ENCODE measurements at regions not wholly inside any gene's neighbourhood (a gene's known extent, or its start where the extent isn't known, plus 50 kb on each side); places are given as distances from the start of the nearest gene placed in this dataset.

GRCh38 chr11:45373506-45374035, 87.4 kb upstream of the SYT13 start:
- TF ChIP-seq CTCF (IDR thresholded peaks at IDR 0.05): no peak
- no peak for TF ChIP-seq POLR2AphosphoS5 (IDR thresholded peaks at IDR 0.05; ENCODE audit: low read depth, low read length)
- TF ChIP-seq, protein P1, sequence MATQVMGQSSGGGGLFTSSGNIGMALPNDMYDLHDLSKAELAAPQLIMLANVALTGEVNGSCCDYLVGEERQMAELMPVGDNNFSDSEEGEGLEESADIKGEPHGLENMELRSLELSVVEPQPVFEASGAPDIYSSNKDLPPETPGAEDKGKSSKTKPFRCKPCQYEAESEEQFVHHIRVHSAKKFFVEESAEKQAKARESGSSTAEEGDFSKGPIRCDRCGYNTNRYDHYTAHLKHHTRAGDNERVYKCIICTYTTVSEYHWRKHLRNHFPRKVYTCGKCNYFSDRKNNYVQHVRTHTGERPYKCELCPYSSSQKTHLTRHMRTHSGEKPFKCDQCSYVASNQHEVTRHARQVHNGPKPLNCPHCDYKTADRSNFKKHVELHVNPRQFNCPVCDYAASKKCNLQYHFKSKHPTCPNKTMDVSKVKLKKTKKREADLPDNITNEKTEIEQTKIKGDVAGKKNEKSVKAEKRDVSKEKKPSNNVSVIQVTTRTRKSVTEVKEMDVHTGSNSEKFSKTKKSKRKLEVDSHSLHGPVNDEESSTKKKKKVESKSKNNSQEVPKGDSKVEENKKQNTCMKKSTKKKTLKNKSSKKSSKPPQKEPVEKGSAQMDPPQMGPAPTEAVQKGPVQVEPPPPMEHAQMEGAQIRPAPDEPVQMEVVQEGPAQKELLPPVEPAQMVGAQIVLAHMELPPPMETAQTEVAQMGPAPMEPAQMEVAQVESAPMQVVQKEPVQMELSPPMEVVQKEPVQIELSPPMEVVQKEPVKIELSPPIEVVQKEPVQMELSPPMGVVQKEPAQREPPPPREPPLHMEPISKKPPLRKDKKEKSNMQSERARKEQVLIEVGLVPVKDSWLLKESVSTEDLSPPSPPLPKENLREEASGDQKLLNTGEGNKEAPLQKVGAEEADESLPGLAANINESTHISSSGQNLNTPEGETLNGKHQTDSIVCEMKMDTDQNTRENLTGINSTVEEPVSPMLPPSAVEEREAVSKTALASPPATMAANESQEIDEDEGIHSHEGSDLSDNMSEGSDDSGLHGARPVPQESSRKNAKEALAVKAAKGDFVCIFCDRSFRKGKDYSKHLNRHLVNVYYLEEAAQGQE (IDR thresholded peaks at IDR 0.05; ENCODE audit: insufficient read depth in 1 of 2, low read depth in 2 of 2, low read length in 1 of 2): no peak
- no peak for TF ChIP-seq SIN3A (IDR thresholded peaks at IDR 0.05; ENCODE audit: borderline replicate concordance, insufficient read depth, low read depth, low read length)
- no peak for TF ChIP-seq TCF7L2 (IDR thresholded peaks at IDR 0.05; ENCODE audit: low read depth, low read length)

Data from Panc1 (cell line).